GM12878 (cell line): ENCODE measurements at regions not wholly inside any gene's neighbourhood (a gene's known extent, or its start where the extent isn't known, plus 50 kb on each side); places are given as distances from the start of the nearest gene placed in this dataset.
"Not testable (repeated sequence)": the region's sequence is repeated elsewhere in the genome, so short reads cannot be mapped to it uniquely, and the experiment has no call there.

Source experiments
- CTCF ChIP-seq, 3 experiments: IDR thresholded peaks in 2 of 3; conservative IDR thresholded peaks in 1 of 3; 2 replicates each; pipeline ENCODE4 v1.5.1; 2011; ENCODE audit warnings: low read depth in 3 of 3, low read length in 3 of 3, mild to moderate bottlenecking in 3 of 3, control low read depth in 2 of 3, moderate library complexity in 2 of 3, inconsistent platforms in 1 of 3, mixed read lengths in 1 of 3; ENCODE audit not compliant: control insufficient read depth in 2 of 3, insufficient read depth in 1 of 3; ENCODE audit errors: extremely low read depth in 1 of 3
- EZH2 ChIP-seq: IDR thresholded peaks from 2 replicates; pipeline ENCODE4 v1.6.1; 2012; ENCODE audit warnings: low read depth, mild to moderate bottlenecking, control low read depth, inconsistent platforms, low read length, borderline replicate concordance; ENCODE audit not compliant: control insufficient read depth
- FOS ChIP-seq: IDR thresholded peaks from 3 replicates; pipeline ENCODE4 v1.6.1; 2011; ENCODE audit warnings: borderline replicate concordance; ENCODE audit not compliant: insufficient read length; ENCODE audit errors: extremely low read depth
- MAX ChIP-seq: IDR thresholded peaks from 2 replicates; pipeline ENCODE4 v1.6.1; 2012; ENCODE audit warnings: low read depth, low read length, improper control_type of control experiment

GRCh38 chr7:38331853-38332595 lies 58.6 kb upstream of the TARP start:
- not testable (repeated sequence) for TF ChIP-seq FOS; EZH2; CTCF (IDR thresholded peaks at IDR 0.05 in 2 of 3, conservative IDR thresholded peaks at IDR 0.05 in 1 of 3; ENCODE audit: control insufficient read depth in 2 of 3, extremely low read depth in 1 of 3, insufficient read depth in 1 of 3, low read depth in 3 of 3, low read length in 3 of 3); MAX
